ENCODE measurements at regions not wholly inside any gene's neighbourhood (a gene's known extent, or its start where the extent isn't known, plus 50 kb on each side); places are given as distances from the start of the nearest gene placed in this dataset.

DNA sequence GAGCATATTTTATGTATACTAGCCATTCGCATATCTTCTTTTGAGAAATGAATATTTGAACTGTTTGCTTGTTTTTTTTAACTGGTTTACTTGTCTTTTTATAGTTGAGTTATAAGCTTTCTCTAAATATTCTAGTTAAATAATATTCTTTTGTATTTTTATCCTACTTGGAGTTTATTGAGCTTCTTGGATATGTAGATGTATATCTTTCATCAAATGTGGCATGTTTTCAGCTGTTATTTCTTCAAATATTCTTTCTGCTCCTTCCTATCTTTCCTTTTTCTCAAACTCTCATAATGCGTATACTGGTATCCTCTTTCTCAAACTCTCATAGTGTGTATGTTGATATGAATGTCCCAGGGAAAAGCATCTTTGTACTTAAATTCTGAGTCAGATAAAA is 100.3 kb upstream of the NCKAP5 start:
- ChIA-PET POLR2A (no interaction called here), RAD21 (ENCODE audit: low non-redundant PET in 1 of 2, low total read pairs in 2 of 2, uncharacterized antibody in 2 of 2, unreplicated experiment in 2 of 2) (no interaction called here), CTCF (no interaction called here)
- ATAC-seq, result no peak
- Histone ChIP-seq H3K27ac (ENCODE audit: low read depth, low read length) (no peak overlapping the region), H3K4me1 (ENCODE audit: control insufficient read depth in 1 of 2, insufficient read depth in 2 of 2, low read length in 2 of 2) (no peaks in the 10 kb centered on the region), H3K79me2 (ENCODE audit: insufficient read depth, low read length) (no peaks in the 10 kb centered on the region), H3K9me2 (ENCODE audit: insufficient read depth) (no peaks in the 10 kb centered on the region), H3K9me3 (ENCODE audit: control insufficient read depth in 1 of 2, insufficient read depth in 1 of 2, low read depth in 1 of 2, low read length in 2 of 2) (peaks cover 0 to 9% of the 10 kb centered on the region in 2 experiments; a peak in 1 of 4 replicates), H3K4me2 (ENCODE audit: low read length) (no peak overlapping the region), H2AFZ (ENCODE audit: low read depth, low read length, poor library complexity, severe bottlenecking) (no peak overlapping the region), H3K4me3 (replicated peaks in 1 of 2; ENCODE audit: low read depth in 1 of 2, low read length in 2 of 2) (no peak overlapping the region), H3K9ac (ENCODE audit: low read length) (no peak overlapping the region), H3K36me3 (ENCODE audit: control insufficient read depth in 1 of 2, insufficient read depth in 2 of 2, low read length in 2 of 2) (no peaks in the 10 kb centered on the region), H3K27me3 (ENCODE audit: insufficient read depth, low read length) (no peaks in the 10 kb centered on the region), H4K20me1 (ENCODE audit: insufficient read depth) (no peaks in the 10 kb centered on the region)
- TF ChIP-seq FOSL1 (IDR thresholded peaks at IDR 0.05; ENCODE audit: low read depth), result no peak
- no peak for TF ChIP-seq RAD21 (IDR thresholded peaks at IDR 0.05; ENCODE audit: low read depth)
- TF ChIP-seq SIN3A (IDR thresholded peaks at IDR 0.05; ENCODE audit: low read depth), result no peak
- TF ChIP-seq, protein P1, sequence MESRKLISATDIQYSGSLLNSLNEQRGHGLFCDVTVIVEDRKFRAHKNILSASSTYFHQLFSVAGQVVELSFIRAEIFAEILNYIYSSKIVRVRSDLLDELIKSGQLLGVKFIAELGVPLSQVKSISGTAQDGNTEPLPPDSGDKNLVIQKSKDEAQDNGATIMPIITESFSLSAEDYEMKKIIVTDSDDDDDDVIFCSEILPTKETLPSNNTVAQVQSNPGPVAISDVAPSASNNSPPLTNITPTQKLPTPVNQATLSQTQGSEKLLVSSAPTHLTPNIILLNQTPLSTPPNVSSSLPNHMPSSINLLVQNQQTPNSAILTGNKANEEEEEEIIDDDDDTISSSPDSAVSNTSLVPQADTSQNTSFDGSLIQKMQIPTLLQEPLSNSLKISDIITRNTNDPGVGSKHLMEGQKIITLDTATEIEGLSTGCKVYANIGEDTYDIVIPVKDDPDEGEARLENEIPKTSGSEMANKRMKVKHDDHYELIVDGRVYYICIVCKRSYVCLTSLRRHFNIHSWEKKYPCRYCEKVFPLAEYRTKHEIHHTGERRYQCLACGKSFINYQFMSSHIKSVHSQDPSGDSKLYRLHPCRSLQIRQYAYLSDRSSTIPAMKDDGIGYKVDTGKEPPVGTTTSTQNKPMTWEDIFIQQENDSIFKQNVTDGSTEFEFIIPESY (IDR thresholded peaks at IDR 0.05; ENCODE audit: extremely low read depth, insufficient replicate concordance, low read length), result no peak
- TF ChIP-seq CBX3 (IDR thresholded peaks at IDR 0.05; ENCODE audit: low read depth), result no peak
- TF ChIP-seq EZH2phosphoT487 (IDR thresholded peaks at IDR 0.05; ENCODE audit: borderline replicate concordance), result no peak
- no peak for DNase-seq (ENCODE audit: low read depth, low spot score)
- no TSS peak for BruUV-seq (replicated peaks)
- intact Hi-C loops (cut with micrococcal nuclease), result no loop called here

DNA sequence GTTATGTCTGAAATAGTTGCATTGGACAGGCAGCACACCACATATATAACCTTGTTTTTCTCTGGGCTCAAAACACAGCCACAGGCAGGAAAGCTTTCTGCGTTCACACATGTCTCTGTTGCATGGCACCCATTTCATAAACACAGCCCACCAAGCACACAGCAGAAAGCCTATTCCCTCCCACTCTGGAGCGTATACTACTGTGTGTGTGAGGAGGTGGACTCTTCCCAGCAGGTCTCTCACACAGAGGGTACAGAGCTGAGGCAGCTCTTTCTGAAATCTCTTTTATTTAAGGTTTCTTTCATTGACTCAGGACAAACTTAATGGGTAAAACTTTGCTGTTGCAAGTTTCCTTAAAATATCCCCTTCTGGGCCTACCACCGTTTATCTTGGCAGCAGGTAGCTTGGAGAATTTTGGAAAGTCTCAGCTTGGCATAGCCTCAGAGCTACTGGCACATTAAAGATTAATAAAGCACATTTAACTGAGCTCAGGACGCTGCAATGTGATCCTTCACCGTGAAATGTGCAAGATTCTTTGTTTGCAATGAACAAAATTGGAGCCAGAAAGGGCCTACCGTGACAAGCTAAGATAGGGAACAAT is 105.1 kb upstream of the NCKAP5 start:
- intact Hi-C loops (cut with micrococcal nuclease), result no loop called here
- no peak for DNase-seq (ENCODE audit: low read depth, low spot score)
- Histone ChIP-seq H3K9me2 (ENCODE audit: insufficient read depth) (no peaks in the 10 kb centered on the region), H3K4me1 (ENCODE audit: control insufficient read depth in 1 of 2, insufficient read depth in 2 of 2, low read length in 2 of 2) (no peaks in the 10 kb centered on the region), H3K4me3 (replicated peaks in 1 of 2; ENCODE audit: low read depth in 1 of 2, low read length in 2 of 2) (no peak overlapping the region), H3K9ac (ENCODE audit: low read length) (no peak overlapping the region), H3K27ac (ENCODE audit: low read depth, low read length) (no peak overlapping the region), H4K20me1 (ENCODE audit: insufficient read depth) (no peaks in the 10 kb centered on the region), H3K79me2 (ENCODE audit: insufficient read depth, low read length) (no peaks in the 10 kb centered on the region), H3K4me2 (ENCODE audit: low read length) (no peak overlapping the region), H3K36me3 (ENCODE audit: control insufficient read depth in 1 of 2, insufficient read depth in 2 of 2, low read length in 2 of 2) (no peaks in the 10 kb centered on the region), H2AFZ (ENCODE audit: low read depth, low read length, poor library complexity, severe bottlenecking) (no peak overlapping the region), H3K27me3 (ENCODE audit: insufficient read depth, low read length) (no peaks in the 10 kb centered on the region), H3K9me3 (ENCODE audit: control insufficient read depth in 1 of 2, insufficient read depth in 1 of 2, low read depth in 1 of 2, low read length in 2 of 2) (0 out of 4 replicates have a peak, but pooled peaks cover 0 to 3% of the 10 kb centered on the region in 2 experiments)
- CTCF ChIA-PET, result no interaction called here
- BruUV-seq (replicated peaks), result no TSS peak
- ATAC-seq, result no peak
- RAD21 ChIA-PET (ENCODE audit: low non-redundant PET in 1 of 2, low total read pairs in 2 of 2, uncharacterized antibody in 2 of 2, unreplicated experiment in 2 of 2), result no interaction called here
- POLR2A ChIA-PET, result no interaction called here
- TF ChIP-seq, protein P2, sequence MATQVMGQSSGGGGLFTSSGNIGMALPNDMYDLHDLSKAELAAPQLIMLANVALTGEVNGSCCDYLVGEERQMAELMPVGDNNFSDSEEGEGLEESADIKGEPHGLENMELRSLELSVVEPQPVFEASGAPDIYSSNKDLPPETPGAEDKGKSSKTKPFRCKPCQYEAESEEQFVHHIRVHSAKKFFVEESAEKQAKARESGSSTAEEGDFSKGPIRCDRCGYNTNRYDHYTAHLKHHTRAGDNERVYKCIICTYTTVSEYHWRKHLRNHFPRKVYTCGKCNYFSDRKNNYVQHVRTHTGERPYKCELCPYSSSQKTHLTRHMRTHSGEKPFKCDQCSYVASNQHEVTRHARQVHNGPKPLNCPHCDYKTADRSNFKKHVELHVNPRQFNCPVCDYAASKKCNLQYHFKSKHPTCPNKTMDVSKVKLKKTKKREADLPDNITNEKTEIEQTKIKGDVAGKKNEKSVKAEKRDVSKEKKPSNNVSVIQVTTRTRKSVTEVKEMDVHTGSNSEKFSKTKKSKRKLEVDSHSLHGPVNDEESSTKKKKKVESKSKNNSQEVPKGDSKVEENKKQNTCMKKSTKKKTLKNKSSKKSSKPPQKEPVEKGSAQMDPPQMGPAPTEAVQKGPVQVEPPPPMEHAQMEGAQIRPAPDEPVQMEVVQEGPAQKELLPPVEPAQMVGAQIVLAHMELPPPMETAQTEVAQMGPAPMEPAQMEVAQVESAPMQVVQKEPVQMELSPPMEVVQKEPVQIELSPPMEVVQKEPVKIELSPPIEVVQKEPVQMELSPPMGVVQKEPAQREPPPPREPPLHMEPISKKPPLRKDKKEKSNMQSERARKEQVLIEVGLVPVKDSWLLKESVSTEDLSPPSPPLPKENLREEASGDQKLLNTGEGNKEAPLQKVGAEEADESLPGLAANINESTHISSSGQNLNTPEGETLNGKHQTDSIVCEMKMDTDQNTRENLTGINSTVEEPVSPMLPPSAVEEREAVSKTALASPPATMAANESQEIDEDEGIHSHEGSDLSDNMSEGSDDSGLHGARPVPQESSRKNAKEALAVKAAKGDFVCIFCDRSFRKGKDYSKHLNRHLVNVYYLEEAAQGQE (IDR thresholded peaks at IDR 0.05; ENCODE audit: low read depth), result no peak
- TF ChIP-seq, protein P1 (IDR thresholded peaks at IDR 0.05; ENCODE audit: extremely low read depth, insufficient replicate concordance, low read length), result no peak
- TF ChIP-seq SRF (IDR thresholded peaks at IDR 0.05; ENCODE audit: low read depth) (no peak), SIN3A (IDR thresholded peaks at IDR 0.05; ENCODE audit: low read depth) (no peak), EZH2 (IDR thresholded peaks at IDR 0.05) (no peak), EGR1 (IDR thresholded peaks at IDR 0.05; ENCODE audit: low read depth) (no peak), RAD21 (IDR thresholded peaks at IDR 0.05; ENCODE audit: low read depth) (no peak), ZNF274 (IDR thresholded peaks at IDR 0.05; ENCODE audit: low read depth, low read length) (no peak), POLR2AphosphoS5 (IDR thresholded peaks at IDR 0.05; ENCODE audit: low read depth, low read length) (no peak), ELF1 (IDR thresholded peaks at IDR 0.05; ENCODE audit: borderline replicate concordance, low read depth) (no peak)
